CD4-positive, alpha-beta T cell (primary cell): ENCODE measurements at regions not wholly inside any gene's neighbourhood (a gene's known extent, or its start where the extent isn't known, plus 50 kb on each side); places are given as distances from the start of the nearest gene placed in this dataset.

Source experiments
- ATAC-seq: fragments of 200-7000 bp; cut with Tn5 transposase; one replicate; pipeline ENCODE4 v1.10.0; 2022; ENCODE audit warnings: mild to moderate bottlenecking; ENCODE audit not compliant: poor library complexity
- CTCF ChIA-PET: fragments of 350-600 bp; sonication (Branson Sonifier 250); formaldehyde crosslinking; loops from one replicate; lab custom pipeline; 2021; ENCODE audit warnings: antibody characterized with exemption, inconsistent platforms; lab: Charles Lee
- POLR2A ChIA-PET: fragments of 350-600 bp; sonication (Branson Sonifier 250); formaldehyde crosslinking; loops from one replicate; lab custom pipeline; 2021; ENCODE audit warnings: antibody characterized with exemption, inconsistent platforms; lab: Charles Lee
- DNase-seq, 14 experiments: peaks; one replicate each; pipeline ENCODE4 v3.0.0-alpha.2; 2013 to 2020; ENCODE audit warnings: mixed read lengths in 2 of 14
- H3K27ac ChIP-seq, 2 donors: one replicate each; pipeline versions ENCODE4 v1.5.1 to v1.7.0; 2013; ENCODE audit warnings: low read length in 2 of 2, low read depth in 1 of 2, mild to moderate bottlenecking in 1 of 2
- H3K27me3 ChIP-seq, 2 experiments: 1 replicate in 1 of 2; 2 replicates in 1 of 2; pipeline versions ENCODE4 v1.6.1 to v1.7.0; 2013; ENCODE audit warnings: low read length in 2 of 2, control low read depth in 1 of 2, mild to moderate bottlenecking in 1 of 2, moderate library complexity in 1 of 2; ENCODE audit not compliant: insufficient read depth in 2 of 2, control insufficient read depth in 1 of 2
- H3K36me3 ChIP-seq: one replicate; pipeline ENCODE4 v1.6.1; 2013; ENCODE audit warnings: low read length, control low read depth; ENCODE audit not compliant: insufficient read depth
- H3K4me1 ChIP-seq: one replicate; pipeline ENCODE4 v1.6.1; 2013; ENCODE audit warnings: low read length, control low read depth; ENCODE audit not compliant: insufficient read depth
- H3K4me3 ChIP-seq: one replicate; pipeline ENCODE4 v1.5.1; 2013; ENCODE audit warnings: mild to moderate bottlenecking, low read length, moderate library complexity
- H3K9me3 ChIP-seq, 2 experiments: 1 replicate in 1 of 2; 2 replicates in 1 of 2; pipeline versions ENCODE4 v1.6.1 to v1.7.0; 2013; ENCODE audit warnings: low read length in 2 of 2, mild to moderate bottlenecking in 2 of 2, control low read depth in 1 of 2, moderate library complexity in 1 of 2; ENCODE audit not compliant: control insufficient read depth in 1 of 2, insufficient read depth in 1 of 2
- H3K27ac Mint-ChIP-seq: one replicate; pipeline ENCODE4 v1.8.0; 2020; ENCODE audit warnings: mixed read lengths
- H3K27me3 Mint-ChIP-seq: one replicate; pipeline ENCODE4 v1.8.0; 2021; ENCODE audit warnings: mixed read lengths
- H3K36me3 Mint-ChIP-seq: one replicate; pipeline ENCODE4 v1.8.0; 2021; ENCODE audit warnings: low read depth, mixed read lengths
- H3K4me1 Mint-ChIP-seq: one replicate; pipeline ENCODE4 v1.8.0; 2021; ENCODE audit warnings: low read depth, mixed read lengths
- H3K4me3 Mint-ChIP-seq: one replicate; pipeline ENCODE4 v1.8.0; 2020; ENCODE audit warnings: mild to moderate bottlenecking, mixed read lengths
- H3K9me3 Mint-ChIP-seq: one replicate; pipeline ENCODE4 v1.8.0; 2020; ENCODE audit warnings: mixed read lengths
- intact Hi-C, 2 experiments: fragments of 100-400 bp; cut with DNase I in 1 of 2; cut with micrococcal nuclease in 1 of 2; formaldehyde crosslinking; loops; one replicate each; pipeline versions ENCODE4 v1.15.1 to v1.9.0; 2023 to 2025; cut with DNase I, micrococcal nuclease
- TF ChIP-seq, protein P1 (sequence below): fragments of 200-600 bp; IDR thresholded peaks from one replicate; pipeline ENCODE4 v1.8.0; 2022; ENCODE audit warnings: antibody characterized with exemption, mild to moderate bottlenecking

- Mint-ChIP-seq H3K36me3 (no peaks in the 10 kb centered on the region), H3K27me3 (peaks cover 17% of the 10 kb centered on the region), H3K4me3 (no peak overlapping the region), H3K4me1 (no peaks in the 10 kb centered on the region), H3K27ac (no peak overlapping the region), H3K9me3 (peaks cover 2% of the 10 kb centered on the region)
- Histone ChIP-seq H3K9me3 (no peaks in the 10 kb centered on the region), H3K36me3 (no peaks in the 10 kb centered on the region), H3K27ac (no peak overlapping the region), H3K4me3 (no peak overlapping the region), H3K27me3 (no peaks in the 10 kb centered on the region), H3K4me1 (no peaks in the 10 kb centered on the region)
- DNase-seq (no peak), ATAC-seq (no peak)
- ChIA-PET POLR2A (no interaction called here), CTCF (no interaction called here)
- TF ChIP-seq, protein P1, sequence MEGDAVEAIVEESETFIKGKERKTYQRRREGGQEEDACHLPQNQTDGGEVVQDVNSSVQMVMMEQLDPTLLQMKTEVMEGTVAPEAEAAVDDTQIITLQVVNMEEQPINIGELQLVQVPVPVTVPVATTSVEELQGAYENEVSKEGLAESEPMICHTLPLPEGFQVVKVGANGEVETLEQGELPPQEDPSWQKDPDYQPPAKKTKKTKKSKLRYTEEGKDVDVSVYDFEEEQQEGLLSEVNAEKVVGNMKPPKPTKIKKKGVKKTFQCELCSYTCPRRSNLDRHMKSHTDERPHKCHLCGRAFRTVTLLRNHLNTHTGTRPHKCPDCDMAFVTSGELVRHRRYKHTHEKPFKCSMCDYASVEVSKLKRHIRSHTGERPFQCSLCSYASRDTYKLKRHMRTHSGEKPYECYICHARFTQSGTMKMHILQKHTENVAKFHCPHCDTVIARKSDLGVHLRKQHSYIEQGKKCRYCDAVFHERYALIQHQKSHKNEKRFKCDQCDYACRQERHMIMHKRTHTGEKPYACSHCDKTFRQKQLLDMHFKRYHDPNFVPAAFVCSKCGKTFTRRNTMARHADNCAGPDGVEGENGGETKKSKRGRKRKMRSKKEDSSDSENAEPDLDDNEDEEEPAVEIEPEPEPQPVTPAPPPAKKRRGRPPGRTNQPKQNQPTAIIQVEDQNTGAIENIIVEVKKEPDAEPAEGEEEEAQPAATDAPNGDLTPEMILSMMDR: no peak
- intact Hi-C loops: no loop called here
Observed at GRCh38 chr10:29041616-29042015, 247.3 kb upstream of the LYZL1 start.

GRCh38 chr10:29048506-29048905 is 240.4 kb upstream of the LYZL1 start:
- no peak overlapping the region for H3K27ac ChIP-seq
- TF ChIP-seq, protein P1: no peak
- no peaks in the 10 kb centered on the region for H3K4me1 ChIP-seq
- ATAC-seq (no peak), DNase-seq (no peak)
- H3K4me1 Mint-ChIP-seq: no peaks in the 10 kb centered on the region
- H3K9me3 ChIP-seq: no peaks in the 10 kb centered on the region
- no peaks in the 10 kb centered on the region for H3K27me3 ChIP-seq
- H3K36me3 Mint-ChIP-seq: no peaks in the 10 kb centered on the region
- peaks cover 12% of the 10 kb centered on the region for H3K27me3 Mint-ChIP-seq
- POLR2A ChIA-PET: no interaction called here
- no peaks in the 10 kb centered on the region for H3K36me3 ChIP-seq
- H3K4me3 ChIP-seq: no peak overlapping the region
- intact Hi-C loops: no loop called here
- H3K9me3 Mint-ChIP-seq: peaks cover 2% of the 10 kb centered on the region
- no peak overlapping the region for H3K27ac Mint-ChIP-seq
- H3K4me3 Mint-ChIP-seq: no peak overlapping the region
- CTCF ChIA-PET: no interaction called here

DNA sequence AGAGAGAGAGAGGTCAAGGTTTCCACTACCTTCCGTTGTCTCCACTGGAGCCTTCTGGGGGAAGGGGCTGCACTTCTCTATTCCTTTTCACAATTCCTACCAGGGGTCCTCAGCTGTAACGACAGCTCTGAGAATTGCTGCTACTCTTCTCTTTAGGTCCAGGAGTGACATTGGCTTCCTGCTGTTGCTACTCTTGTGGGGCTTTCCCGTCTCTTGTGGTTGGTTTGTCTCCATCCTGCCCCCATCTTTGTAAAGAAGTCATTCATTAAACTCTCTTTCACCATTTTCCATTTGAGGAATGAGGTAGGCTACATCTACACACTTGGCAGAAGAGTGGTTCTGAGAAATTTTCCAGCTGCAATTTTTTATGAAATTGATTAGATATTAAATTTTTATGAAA is 238.8 kb upstream of the LYZL1 start:
- POLR2A ChIA-PET: no interaction called here
- H3K27ac ChIP-seq: no peak overlapping the region
- Mint-ChIP-seq H3K27me3 (peaks cover 4% of the 10 kb centered on the region), H3K36me3 (no peaks in the 10 kb centered on the region), H3K4me3 (no peak overlapping the region), H3K27ac (no peak overlapping the region), H3K9me3 (peaks cover 2% of the 10 kb centered on the region), H3K4me1 (no peaks in the 10 kb centered on the region)
- no peaks in the 10 kb centered on the region for H3K36me3 ChIP-seq
- no peaks in the 10 kb centered on the region for H3K9me3 ChIP-seq
- no peaks in the 10 kb centered on the region for H3K27me3 ChIP-seq
- ATAC-seq (no peak), DNase-seq (no peak)
- H3K4me3 ChIP-seq: no peak overlapping the region
- intact Hi-C loops: no loop called here
- CTCF ChIA-PET: no interaction called here
- H3K4me1 ChIP-seq: no peaks in the 10 kb centered on the region
- TF ChIP-seq, protein P1: no peak
